CD4-positive, CD25-positive, alpha-beta regulatory T cell (primary cell): ENCODE measurements at regions not wholly inside any gene's neighbourhood (a gene's known extent, or its start where the extent isn't known, plus 50 kb on each side); places are given as distances from the start of the nearest gene placed in this dataset.
"Not testable (repeated sequence)": the region's sequence is repeated elsewhere in the genome, so short reads cannot be mapped to it uniquely, and the experiment has no call there.

Experiments used
- ATAC-seq, 2 donors: fragments of 150-1000 bp; cut with Tn5 transposase; one replicate each; pipeline ENCODE4 v1.10.0; 2021; ENCODE audit warnings: low read depth in 2 of 2, moderate number of reproducible peaks in 2 of 2, moderate library complexity in 1 of 2
- DNase-seq, 3 donors: peaks; one replicate each; pipeline versions ENCODE4 v3.0.0 to v3.0.0-alpha.2; 2012 to 2022; ENCODE audit warnings: mixed read lengths in 1 of 3
- H3K27ac ChIP-seq: one replicate; pipeline ENCODE4 v1.7.0; 2013; ENCODE audit warnings: mild to moderate bottlenecking, low read length; ENCODE audit not compliant: insufficient read depth, poor library complexity, severe bottlenecking
- H3K27me3 ChIP-seq: one replicate; pipeline ENCODE4 v1.7.0; 2013; ENCODE audit warnings: low read length; ENCODE audit not compliant: control insufficient read depth, insufficient read depth
- H3K36me3 ChIP-seq: one replicate; pipeline ENCODE4 v1.7.0; 2013; ENCODE audit warnings: mild to moderate bottlenecking, low read length, moderate library complexity; ENCODE audit not compliant: control insufficient read depth, insufficient read depth
- H3K4me1 ChIP-seq: 2 replicates; pipeline ENCODE4 v1.7.0; 2013; ENCODE audit warnings: mild to moderate bottlenecking, low read length; ENCODE audit not compliant: insufficient read depth, control insufficient read depth, poor library complexity, severe bottlenecking
- H3K4me3 ChIP-seq: one replicate; pipeline ENCODE4 v1.7.0; 2013; ENCODE audit warnings: low read depth, mild to moderate bottlenecking, low read length, moderate library complexity
- H3K9me3 ChIP-seq, 2 experiments: 1 replicate in 1 of 2; 2 replicates in 1 of 2; pipeline ENCODE4 v1.7.0; 2013; ENCODE audit warnings: low read length in 2 of 2, mild to moderate bottlenecking in 1 of 2, moderate library complexity in 1 of 2; ENCODE audit not compliant: control insufficient read depth in 2 of 2
- H3K27ac Mint-ChIP-seq, 3 donors: one replicate each; pipeline ENCODE4 v1.8.0; 2020 to 2022; ENCODE audit warnings: mild to moderate bottlenecking in 3 of 3, mixed read lengths in 3 of 3, moderate library complexity in 2 of 3
- H3K27me3 Mint-ChIP-seq: one replicate; pipeline ENCODE4 v1.8.0; 2022; ENCODE audit warnings: mild to moderate bottlenecking, mixed read lengths
- H3K36me3 Mint-ChIP-seq: one replicate; pipeline ENCODE4 v1.8.0; 2020; ENCODE audit warnings: mixed read lengths
- H3K4me1 Mint-ChIP-seq, 4 donors: one replicate each; pipeline ENCODE4 v1.8.0; 2020 to 2022; ENCODE audit warnings: mixed read lengths in 4 of 4, mild to moderate bottlenecking in 1 of 4
- H3K4me3 Mint-ChIP-seq, 4 donors: one replicate each; pipeline ENCODE4 v1.8.0; 2020 to 2022; ENCODE audit warnings: mild to moderate bottlenecking in 4 of 4, mixed read lengths in 4 of 4, moderate library complexity in 3 of 4
- H3K9me3 Mint-ChIP-seq, 7 donors: one replicate each; pipeline ENCODE4 v1.8.0; 2020 to 2022; ENCODE audit warnings: mixed read lengths in 7 of 7, mild to moderate bottlenecking in 3 of 7, moderate library complexity in 2 of 7

- DNase-seq (no peak), ATAC-seq (no peak)
- Histone ChIP-seq H3K36me3 (no peaks in the 10 kb centered on the region), H3K27me3 (no peaks in the 10 kb centered on the region), H3K9me3 (no peaks in the 10 kb centered on the region), H3K4me3 (no peak overlapping the region), H3K27ac (no peak overlapping the region), H3K4me1 (no peaks in the 10 kb centered on the region)
- no peaks in the 10 kb centered on the region for H3K27me3 Mint-ChIP-seq
- H3K4me3 Mint-ChIP-seq = no peak overlapping the region
- no peaks in the 10 kb centered on the region for H3K36me3 Mint-ChIP-seq
- H3K27ac Mint-ChIP-seq = no peak overlapping the region
- H3K4me1 Mint-ChIP-seq = no peaks in the 10 kb centered on the region
- H3K9me3 Mint-ChIP-seq = peaks cover 0 to 15% (median 5%) of the 10 kb centered on the region in 7 donors
These were observed 106.4 kb upstream of the SYT10 start for GRCh38 chr12:33546004-33546403.

- no peak for DNase-seq
- H3K36me3 Mint-ChIP-seq = no peaks in the 10 kb centered on the region
- no peaks in the 10 kb centered on the region for H3K4me1 ChIP-seq
These were observed 107.5 kb upstream of the SYT10 start for GRCh38 chr12:33547084-33547483.

GRCh38 chr12:33550214-33550613 lies 110.6 kb upstream of the SYT10 start:
- H3K27ac ChIP-seq, H3K4me1 ChIP-seq, H3K4me3 ChIP-seq, DNase-seq, H3K27me3 Mint-ChIP-seq, H3K36me3 Mint-ChIP-seq, H3K4me1 Mint-ChIP-seq, H3K27me3 ChIP-seq, H3K27ac Mint-ChIP-seq, H3K36me3 ChIP-seq, ATAC-seq, H3K4me3 Mint-ChIP-seq, H3K9me3 ChIP-seq: not testable (repeated sequence)
- peaks cover 0 to 15% (median 3%) of the 10 kb centered on the region in 7 donors for H3K9me3 Mint-ChIP-seq

More at GRCh38 chr12:33547084-33547483, 107.5 kb upstream of the SYT10 start:
- Histone ChIP-seq H3K27ac (no peak overlapping the region), H3K4me3 (no peak overlapping the region), H3K9me3 (no peaks in the 10 kb centered on the region), H3K36me3 (no peaks in the 10 kb centered on the region), H3K27me3 (no peaks in the 10 kb centered on the region)
- H3K27me3 Mint-ChIP-seq = no peaks in the 10 kb centered on the region
- H3K27ac Mint-ChIP-seq = no peak overlapping the region
- H3K4me1 Mint-ChIP-seq = no peaks in the 10 kb centered on the region
- ATAC-seq = no peak
- H3K9me3 Mint-ChIP-seq = peaks cover 0 to 15% (median 7%) of the 10 kb centered on the region in 7 donors
- no peak overlapping the region for H3K4me3 Mint-ChIP-seq

- H3K4me3 Mint-ChIP-seq = no peak overlapping the region
- no peaks in the 10 kb centered on the region for H3K36me3 Mint-ChIP-seq
- H3K27ac Mint-ChIP-seq = no peak overlapping the region
- H3K27ac ChIP-seq = no peak overlapping the region
- no peak overlapping the region for H3K4me3 ChIP-seq
- DNase-seq = no peak
- H3K9me3 Mint-ChIP-seq = peaks cover 0 to 14% (median 4%) of the 10 kb centered on the region in 7 donors
- H3K27me3 Mint-ChIP-seq = no peaks in the 10 kb centered on the region
- no peaks in the 10 kb centered on the region for H3K27me3 ChIP-seq
- H3K4me1 ChIP-seq = no peaks in the 10 kb centered on the region
- H3K36me3 ChIP-seq = no peaks in the 10 kb centered on the region
- H3K9me3 ChIP-seq = no peaks in the 10 kb centered on the region
- ATAC-seq = no peak
- no peaks in the 10 kb centered on the region for H3K4me1 Mint-ChIP-seq
These were observed 111.4 kb upstream of the SYT10 start for GRCh38 chr12:33551006-33551405.

- H3K36me3 ChIP-seq = no peaks in the 10 kb centered on the region
- Mint-ChIP-seq H3K9me3 (peaks cover 0 to 6% (median 2%) of the 10 kb centered on the region in 7 donors), H3K4me3 (no peak overlapping the region), H3K27me3 (no peaks in the 10 kb centered on the region), H3K27ac (no peak overlapping the region), H3K4me1 (no peaks in the 10 kb centered on the region), H3K36me3 (no peaks in the 10 kb centered on the region)
- H3K27ac ChIP-seq = no peak overlapping the region
- no peak overlapping the region for H3K4me3 ChIP-seq
- no peaks in the 10 kb centered on the region for H3K27me3 ChIP-seq
- ATAC-seq (no peak), DNase-seq (no peak)
- H3K9me3 ChIP-seq = no peaks in the 10 kb centered on the region
- no peaks in the 10 kb centered on the region for H3K4me1 ChIP-seq
These were observed 115.5 kb upstream of the SYT10 start for GRCh38 chr12:33555128-33555527.

- Mint-ChIP-seq H3K4me1 (no peaks in the 10 kb centered on the region), H3K27ac (no peak overlapping the region), H3K27me3 (no peaks in the 10 kb centered on the region), H3K36me3 (no peaks in the 10 kb centered on the region), H3K4me3 (no peak overlapping the region), H3K9me3 (peaks cover 0 to 16% (median 5%) of the 10 kb centered on the region in 7 donors)
- H3K27ac ChIP-seq = no peak overlapping the region
- H3K9me3 ChIP-seq = peaks cover 0 to 3% of the 10 kb centered on the region in 2 experiments
- H3K4me3 ChIP-seq = no peak overlapping the region
- ATAC-seq = no peak
- no peaks in the 10 kb centered on the region for H3K36me3 ChIP-seq
- no peaks in the 10 kb centered on the region for H3K27me3 ChIP-seq
- H3K4me1 ChIP-seq = no peaks in the 10 kb centered on the region
- no peak for DNase-seq
These were observed 121.1 kb upstream of the SYT10 start for GRCh38 chr12:33560653-33561208.

- peak overlapping the region in 1 of 4 donors; percentile 68 for H3K4me3 Mint-ChIP-seq
- no peaks in the 10 kb centered on the region for H3K36me3 Mint-ChIP-seq
- H3K36me3 ChIP-seq = no peaks in the 10 kb centered on the region
- no peak overlapping the region for H3K27ac ChIP-seq
- H3K27me3 Mint-ChIP-seq = no peaks in the 10 kb centered on the region
- H3K27me3 ChIP-seq = no peaks in the 10 kb centered on the region
- no peak overlapping the region for H3K27ac Mint-ChIP-seq
- no peaks in the 10 kb centered on the region for H3K4me1 Mint-ChIP-seq
- peaks cover 0 to 3% of the 10 kb centered on the region in 2 experiments for H3K9me3 ChIP-seq
- no peak for ATAC-seq
- no peak overlapping the region for H3K4me3 ChIP-seq
- no peaks in the 10 kb centered on the region for H3K4me1 ChIP-seq
- H3K9me3 Mint-ChIP-seq = peaks cover 0 to 16% (median 5%) of the 10 kb centered on the region in 7 donors
- no peak for DNase-seq
These were observed 122.8 kb upstream of the SYT10 start for GRCh38 chr12:33562401-33562800.

- H3K4me3 ChIP-seq = no peak overlapping the region
- no peaks in the 10 kb centered on the region for H3K36me3 Mint-ChIP-seq
- H3K27me3 Mint-ChIP-seq = peaks cover 4% of the 10 kb centered on the region
- no peak for ATAC-seq
- no peaks in the 10 kb centered on the region for H3K27me3 ChIP-seq
- no peaks in the 10 kb centered on the region for H3K4me1 ChIP-seq
- no peak overlapping the region for H3K27ac ChIP-seq
- no peaks in the 10 kb centered on the region for H3K4me1 Mint-ChIP-seq
- no peak overlapping the region for H3K27ac Mint-ChIP-seq
- no peaks in the 10 kb centered on the region for H3K36me3 ChIP-seq
- H3K9me3 ChIP-seq = peaks cover 0 to 3% of the 10 kb centered on the region in 2 experiments
- peaks cover 2 to 14% (median 6%) of the 10 kb centered on the region in 7 donors for H3K9me3 Mint-ChIP-seq
- no peak for DNase-seq
- no peak overlapping the region for H3K4me3 Mint-ChIP-seq
These were observed 126.8 kb upstream of the SYT10 start for GRCh38 chr12:33566403-33566802.
